Left kidney (tissue), 1 donor: ENCODE measurements at regions not wholly inside any gene's neighbourhood (a gene's known extent, or its start where the extent isn't known, plus 50 kb on each side); places are given as distances from the start of the nearest gene placed in this dataset.
"Not testable (repeated sequence)": the region's sequence is repeated elsewhere in the genome, so short reads cannot be mapped to it uniquely, and the experiment has no call there.

Source experiments
- DNase-seq: peaks from one replicate; pipeline ENCODE4 v3.0.0-alpha.2; 2013

DNA sequence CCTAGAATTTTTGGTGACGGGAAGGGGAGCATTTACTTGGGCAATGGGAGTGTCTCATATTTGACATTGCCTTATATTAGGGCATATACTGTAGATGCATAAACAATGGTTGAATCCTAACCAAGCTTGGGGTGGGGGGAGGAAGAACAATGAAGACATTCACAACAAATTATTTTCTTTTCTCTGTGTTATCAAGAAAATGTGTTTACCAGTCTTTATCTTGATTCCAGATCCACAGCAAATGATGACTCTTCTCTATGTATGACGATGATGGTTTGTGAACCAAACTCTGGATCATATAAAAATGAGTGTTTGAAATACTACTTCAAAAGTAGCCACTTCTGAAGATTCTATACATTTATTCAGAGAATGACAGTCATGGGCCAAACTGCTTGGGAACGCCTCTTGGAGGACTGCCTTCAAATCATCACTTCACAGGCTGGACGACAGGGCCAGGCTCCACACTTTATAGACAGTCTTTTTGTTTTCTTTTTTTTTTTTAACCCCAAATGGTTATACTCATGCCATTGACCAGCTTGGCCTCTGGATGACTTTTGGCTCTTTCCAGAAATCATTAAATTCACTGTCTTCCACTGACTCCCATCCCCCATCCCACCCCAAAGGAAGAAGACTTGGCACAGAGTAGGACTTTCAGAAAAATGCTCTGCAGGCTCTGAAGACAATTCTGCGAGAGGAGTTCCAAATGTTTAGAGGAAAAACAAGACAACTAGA lies 123.8 kb upstream of the LIFR start:
- no peak for DNase-seq

DNA sequence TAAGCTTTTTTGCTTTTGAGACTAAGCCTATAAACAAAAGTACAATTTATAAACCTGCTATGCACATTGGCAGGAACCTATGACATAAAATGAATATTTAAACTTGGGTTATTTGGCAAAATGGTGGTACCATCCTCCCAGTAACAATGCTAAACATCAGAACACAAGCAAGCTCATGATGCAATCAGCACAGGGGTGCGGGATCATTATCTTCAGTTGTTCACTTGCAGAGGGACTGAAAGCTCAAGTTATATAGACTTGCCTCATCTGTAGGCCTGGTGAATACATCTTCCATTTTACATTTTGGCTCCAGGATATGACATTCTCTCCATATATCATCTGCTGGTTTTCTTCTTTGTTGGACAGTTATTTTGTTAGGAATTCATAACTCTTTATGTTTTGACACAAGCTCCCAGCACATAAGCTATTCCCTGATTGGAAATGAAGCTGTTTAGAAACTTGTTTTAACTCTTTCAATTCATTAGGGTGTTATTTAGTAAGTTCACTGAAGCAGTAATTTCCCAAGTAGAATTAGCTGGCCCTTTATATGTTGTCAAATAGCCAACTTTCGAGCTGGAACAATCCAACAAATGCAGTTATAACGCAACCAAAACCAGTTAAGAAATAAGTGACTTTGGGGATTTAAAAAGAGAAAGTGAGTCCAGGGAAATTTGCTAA lies 124.7 kb upstream of the LIFR start:
- no peak for DNase-seq

DNA sequence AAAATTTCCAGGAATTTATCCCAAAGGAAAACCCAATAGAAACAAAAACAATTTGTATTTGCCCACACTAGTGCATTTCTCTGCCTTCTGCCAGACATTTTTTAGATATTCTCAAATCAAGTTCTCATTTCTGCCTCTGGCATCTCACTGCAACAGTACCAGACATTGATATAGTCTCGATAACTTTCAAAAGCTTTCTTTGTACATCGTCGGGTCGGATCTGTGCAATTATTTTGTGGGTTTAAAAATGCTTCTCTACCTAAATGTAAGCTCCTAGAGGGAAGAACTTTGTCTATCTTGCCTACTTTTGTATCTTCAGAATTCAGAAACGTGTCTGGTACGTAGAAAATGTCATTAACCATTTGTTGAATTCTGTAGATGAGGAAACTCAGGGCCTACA lies 125.5 kb upstream of the LIFR start:
- no peak for DNase-seq

DNA sequence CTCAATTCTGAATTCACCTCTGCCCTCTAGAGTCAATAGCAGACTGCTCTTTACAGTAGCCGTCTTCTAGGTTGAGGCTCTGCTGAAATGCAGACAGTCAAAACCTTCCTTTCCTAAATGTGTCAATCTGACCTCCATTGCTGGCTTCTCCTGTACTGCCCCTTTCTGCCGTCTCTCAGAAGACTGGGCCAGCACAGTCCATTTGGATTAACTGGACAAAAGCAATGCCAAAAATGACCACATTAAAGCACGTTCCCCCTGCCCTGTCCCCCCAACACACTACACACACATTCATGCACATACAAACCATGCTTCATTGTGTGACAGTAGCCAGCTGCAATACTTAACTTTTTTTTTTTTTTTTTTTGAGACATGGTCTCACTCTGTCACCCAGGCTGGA lies 130.2 kb upstream of the LIFR start:
- DNase-seq, result no peak

DNA sequence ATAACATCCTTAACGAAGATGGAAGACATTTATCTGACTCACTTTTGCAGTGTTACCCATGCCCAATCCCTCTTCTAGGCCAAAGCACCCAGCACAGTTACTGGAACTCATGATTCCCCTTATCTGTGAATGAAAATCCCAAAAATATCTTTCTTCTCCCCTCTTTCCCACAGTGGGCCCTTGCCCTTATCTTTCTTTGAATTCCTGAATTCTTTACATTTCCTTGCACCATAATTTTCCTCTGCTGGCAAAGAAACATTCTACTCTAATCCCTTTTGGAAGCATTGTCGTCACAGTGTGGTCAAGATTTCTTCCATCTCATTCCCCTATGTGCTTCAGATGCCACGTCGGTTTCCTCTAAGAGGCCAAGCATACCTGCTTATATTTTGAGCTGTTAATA lies 135.9 kb upstream of the LIFR start:
- DNase-seq, result no peak

DNA sequence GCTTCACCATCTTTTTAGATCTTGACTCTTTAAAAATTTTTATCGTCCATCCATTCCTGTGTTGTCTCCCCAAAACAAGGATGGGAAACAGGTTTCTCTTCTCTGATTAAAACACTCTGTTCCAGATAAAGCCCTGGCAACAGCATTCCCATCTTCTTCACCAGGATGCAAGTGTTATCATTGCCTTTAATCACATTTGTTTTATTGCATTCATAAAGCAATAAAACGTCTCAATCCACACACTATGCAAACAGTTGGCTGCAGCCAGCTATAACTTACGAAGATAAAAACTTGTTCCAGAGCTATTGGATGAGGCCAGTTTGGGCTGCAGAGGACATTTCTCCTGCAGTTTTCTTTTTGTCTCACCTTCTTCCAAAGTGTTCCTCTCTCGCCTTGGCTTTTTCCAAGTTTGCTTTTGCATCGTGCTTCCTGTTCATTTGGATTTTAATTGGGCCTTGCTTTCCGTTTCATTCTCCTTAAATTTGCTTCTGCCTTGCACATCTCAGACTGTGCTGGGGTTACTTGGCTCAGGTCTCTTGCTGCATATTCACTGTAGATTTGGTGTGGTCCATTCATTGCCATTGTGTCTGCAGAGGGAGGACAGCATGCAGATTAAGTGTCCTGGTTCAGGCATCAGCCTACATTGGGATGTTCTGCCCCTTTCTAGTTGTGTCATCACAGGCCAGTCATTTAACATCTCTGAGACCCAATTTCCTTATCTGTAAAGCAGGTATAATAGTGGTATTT lies 136.5 kb upstream of the LIFR start:
- no peak for DNase-seq

DNA sequence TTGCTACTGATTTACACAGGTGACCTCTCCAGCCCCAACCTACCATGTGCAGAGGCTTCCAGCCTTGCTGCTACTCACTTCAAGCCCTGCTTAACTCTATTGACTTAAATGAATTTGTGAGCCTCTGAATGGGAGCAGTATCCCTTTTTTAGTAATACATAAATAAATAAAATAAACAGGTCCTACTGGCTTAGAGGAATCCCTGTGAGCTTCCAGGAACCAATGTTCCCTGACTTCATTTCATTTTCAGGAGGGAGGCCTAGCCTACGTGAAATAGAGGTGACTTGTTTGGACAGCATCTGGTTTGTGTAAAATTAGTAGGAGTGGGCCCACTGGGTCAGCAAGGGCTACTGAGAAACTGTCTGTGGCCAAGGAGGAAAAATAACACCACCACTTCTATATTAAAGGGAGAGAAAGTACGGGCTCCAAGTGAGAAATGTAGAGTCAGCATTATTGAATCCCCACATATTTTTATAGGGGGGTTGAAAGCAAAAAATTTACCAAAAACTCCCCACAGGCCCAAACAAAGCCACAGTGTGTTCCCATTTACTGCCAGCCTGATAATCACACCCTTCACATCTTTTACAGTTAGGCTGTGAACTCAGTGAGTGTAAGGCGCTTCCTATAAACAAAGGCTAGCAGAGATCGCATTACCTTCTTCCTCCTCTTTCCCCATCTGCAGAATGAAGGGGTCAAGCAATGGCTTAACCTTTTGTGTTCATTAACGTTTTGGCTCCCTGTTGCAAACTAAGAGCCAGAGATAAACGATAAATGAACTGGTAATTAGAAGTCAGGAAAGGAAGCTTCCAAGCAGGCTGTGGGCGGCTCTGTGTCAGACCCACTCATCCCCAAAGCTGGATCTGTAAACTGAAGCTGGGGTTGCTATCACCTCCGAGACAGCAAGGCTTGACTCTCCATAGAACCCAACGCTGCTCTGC lies 138.8 kb upstream of the LIFR start:
- DNase-seq, result peak; percentile 63

DNA sequence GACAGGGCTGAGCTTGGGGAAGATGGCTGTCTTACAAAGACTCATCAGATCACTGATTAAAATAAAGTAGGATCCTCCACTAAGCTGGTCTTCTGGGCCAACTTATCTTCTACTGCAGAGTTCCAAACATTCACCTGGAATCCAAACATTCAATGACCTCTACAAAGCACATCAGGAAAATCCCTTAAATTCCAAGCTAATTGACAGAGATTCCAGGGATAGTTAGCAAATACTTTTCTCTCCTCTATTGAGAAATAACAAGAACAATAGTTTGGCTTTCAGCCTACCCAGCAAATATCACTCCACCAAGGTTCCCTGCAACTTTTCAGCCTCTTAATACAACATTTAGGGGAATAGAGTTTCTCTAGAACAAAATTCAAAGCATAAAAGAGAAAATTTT lies 140.6 kb upstream of the LIFR start:
- no peak for DNase-seq

DNA sequence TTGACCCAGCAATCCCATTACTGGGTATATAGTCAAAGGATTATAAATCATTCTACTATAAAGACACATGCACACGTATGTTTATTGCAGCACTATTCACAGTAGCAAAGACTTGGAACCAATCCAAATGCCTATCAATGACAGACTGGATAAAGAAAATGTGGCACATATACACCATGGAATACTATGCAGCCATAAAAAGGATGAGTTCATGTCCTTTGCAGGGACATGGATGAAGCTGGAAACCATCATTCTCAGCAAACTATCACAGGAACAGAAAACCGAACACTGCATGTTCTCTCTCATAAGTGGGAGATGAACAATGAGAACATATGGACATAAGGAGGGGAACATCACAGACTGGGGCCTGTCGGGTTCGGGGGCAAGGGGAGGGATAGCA lies 140.3 kb upstream of the OSMR start:
- not testable (repeated sequence) for DNase-seq

DNA sequence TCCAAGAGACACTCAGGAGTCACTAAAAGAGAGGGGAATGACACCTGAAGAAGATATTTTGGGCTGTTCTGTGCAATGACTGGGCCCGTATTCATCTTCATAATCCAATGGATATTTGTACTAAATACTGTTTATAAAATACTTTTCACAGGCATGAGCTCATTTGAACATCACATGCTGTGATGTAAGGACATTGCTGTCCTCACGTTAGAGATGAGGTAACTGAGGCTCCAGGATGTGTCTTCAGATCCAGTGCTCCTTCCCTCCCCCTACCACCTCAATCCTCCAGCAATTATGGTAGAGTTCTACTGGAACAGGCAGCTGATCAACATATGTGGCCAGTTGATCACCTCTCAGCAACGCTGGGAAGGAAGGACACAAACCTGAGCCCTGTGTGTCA lies 139.4 kb upstream of the OSMR start:
- no peak for DNase-seq

DNA sequence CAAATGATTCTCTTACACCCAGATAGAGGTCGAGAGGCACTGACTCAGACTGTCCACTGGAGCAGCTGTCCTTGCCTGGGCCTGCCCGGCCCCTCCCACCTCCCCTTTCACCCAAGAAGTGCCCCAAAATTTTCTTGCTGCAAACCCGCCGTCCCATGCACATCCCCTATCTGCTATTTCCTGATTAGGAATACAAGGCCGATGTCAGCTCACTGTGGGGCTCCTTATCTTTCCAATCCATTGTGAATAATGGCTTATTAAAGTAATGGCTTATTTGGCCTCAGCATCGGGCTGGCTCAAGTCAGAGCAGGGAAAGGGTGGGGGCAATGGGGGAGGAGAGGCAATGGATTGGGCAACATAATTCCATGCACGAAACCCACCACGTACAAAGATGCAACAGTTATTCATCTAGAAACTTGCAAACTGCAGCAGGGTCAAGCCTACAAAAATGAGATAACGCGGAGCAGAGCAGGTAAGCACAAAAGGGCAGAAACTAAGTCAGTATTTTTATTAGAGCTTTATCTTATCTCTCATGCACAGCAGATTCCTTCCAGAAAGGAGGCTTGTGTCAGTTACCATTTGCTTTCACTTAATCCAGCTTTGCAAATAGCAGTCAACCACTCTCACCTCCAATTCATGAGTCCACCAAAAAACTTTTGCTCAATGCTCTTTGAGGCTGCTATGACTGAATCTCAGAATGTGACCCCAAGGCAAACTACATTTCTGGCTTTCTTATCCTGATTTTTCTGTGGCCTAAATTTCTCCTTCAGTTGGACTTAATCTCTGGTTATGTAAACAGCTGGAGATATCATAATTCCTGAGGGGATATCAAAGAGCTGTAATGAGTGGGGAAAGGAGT lies 138.2 kb upstream of the OSMR start:
- no peak for DNase-seq

DNA sequence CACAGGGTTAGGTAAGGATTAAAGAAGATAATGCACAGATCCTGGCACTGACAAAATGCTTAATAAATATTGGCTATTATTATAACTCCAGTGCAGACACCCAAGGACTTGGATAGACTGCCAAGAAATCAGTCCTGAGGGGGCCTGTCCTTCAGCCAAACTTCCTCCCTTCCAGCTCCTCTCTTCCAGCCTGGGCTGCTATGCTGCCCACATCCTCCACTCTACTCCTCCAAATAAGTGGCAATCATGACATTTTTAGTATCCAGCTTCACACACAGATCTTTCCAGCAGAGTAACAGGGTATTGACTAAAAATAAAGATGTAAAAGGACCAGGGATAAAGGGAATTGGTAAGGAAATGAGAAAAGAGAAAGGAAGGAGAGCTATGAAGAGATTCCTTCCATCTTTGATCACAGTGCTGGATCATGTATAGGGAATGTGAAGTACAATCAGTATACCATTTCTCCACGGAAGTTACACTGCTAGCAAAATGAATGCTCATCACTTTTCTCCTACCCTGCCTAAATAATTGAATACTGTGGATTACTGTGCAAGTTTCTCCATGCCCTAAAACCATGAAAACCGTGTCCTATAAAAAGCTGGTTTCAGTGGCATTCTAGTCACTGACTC lies 136.0 kb upstream of the OSMR start:
- DNase-seq, result no peak

DNA sequence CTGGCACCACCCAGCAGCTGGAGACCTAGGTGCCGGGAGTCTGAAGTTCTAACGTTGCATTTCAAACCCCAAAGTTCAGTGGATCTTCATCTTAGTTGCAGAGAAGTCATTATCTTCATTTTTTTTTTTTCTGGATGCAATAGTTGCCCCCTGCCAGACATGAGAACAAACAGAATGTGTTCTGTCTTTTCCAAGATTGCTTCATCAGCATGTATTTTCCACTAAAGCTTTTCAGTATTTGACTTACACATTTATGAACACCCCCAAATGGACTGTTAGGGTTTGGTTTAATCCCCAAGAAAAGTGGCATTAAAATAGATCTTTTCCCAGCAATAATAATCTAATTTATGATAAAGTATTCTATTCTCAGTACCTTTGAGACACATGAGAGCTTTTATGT lies 135.2 kb upstream of the OSMR start:
- DNase-seq, result no peak

DNA sequence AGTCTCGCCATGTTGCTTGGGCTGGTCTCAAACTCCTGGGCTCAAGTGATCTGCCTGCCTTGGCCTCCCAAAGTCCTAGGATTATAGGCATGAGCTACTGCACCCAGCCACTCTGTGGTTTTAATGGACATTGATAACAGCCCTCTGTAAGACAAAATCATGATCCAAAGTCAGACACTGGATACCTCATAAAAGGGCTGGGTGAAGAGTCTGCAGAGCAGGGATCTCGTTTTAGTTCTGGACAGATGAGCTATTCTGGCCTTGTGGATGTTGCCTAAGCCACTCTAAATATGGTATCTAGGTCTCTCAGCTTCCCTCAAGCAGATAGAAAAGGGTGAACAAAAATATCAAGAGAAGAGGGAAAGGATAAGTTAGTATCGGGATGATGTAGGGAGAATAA lies 133.4 kb upstream of the OSMR start:
- DNase-seq, result no peak

DNA sequence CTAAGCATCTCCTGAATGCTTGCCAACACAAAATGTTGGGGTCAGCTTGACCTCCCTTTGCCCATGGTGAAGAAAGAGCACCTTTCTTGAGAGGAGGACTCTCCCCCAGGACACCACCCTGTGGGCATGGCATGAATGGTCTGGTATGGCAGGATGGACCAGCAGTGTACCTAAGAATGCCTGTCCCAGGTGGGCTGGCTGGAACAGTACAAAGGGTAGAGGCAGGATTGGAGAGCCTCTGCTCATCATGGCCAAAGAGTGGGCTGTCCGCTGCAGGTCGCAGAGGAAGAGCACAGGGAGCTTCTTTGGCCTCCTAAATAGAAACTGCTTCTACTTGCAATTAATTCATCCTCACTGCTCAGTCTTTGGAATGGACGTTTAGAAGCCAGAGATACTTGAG lies 131.6 kb upstream of the OSMR start:
- no peak for DNase-seq

DNA sequence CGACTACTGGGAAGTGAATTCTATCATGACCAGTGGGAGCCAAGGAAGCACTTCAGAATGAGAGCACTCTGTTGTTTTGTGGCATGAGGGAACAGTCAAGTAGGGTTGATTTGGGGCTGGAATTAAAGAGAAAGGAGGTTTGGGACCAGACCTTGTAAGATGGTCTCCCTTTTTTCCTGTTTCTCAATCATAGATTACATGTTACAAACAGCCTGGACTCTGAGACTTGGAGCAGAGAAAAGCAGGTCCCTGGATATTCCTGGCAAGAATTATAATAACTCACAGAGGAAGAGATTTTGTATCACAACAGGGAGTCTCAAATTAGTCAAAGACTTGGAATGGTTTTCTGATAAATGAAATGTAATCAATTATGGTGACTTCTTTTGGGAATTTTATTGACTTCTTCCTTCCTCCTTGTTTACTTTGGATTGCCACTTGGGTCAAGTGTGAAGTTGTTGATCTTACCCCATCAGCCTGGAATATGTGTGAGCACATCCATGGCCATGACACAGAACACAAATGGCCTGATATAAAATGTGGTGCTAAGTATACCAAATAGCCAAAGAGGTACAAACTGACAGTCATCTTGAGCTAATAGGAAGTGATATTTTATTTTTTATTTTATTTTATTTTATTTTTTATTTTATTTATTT lies 131.0 kb upstream of the OSMR start:
- no peak for DNase-seq

DNA sequence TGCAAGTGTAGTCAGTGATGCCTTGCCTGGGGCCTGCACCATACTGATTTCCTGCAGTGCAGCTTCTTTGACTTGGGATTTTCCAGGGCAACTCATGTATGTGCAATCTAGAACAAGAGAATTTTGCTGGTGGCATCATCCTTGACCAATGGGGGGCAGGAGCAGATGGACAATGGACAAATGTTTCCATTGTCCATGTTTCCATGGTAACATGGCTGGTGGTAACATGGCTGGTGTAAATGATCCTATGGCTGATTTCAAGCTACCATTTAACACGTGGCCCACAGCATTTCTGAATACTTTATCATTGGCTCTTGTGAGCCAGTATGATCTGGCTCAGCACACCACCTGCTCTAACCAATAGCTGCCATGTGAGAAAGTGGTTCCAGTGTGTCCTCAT lies 130.1 kb upstream of the OSMR start:
- DNase-seq, result no peak

DNA sequence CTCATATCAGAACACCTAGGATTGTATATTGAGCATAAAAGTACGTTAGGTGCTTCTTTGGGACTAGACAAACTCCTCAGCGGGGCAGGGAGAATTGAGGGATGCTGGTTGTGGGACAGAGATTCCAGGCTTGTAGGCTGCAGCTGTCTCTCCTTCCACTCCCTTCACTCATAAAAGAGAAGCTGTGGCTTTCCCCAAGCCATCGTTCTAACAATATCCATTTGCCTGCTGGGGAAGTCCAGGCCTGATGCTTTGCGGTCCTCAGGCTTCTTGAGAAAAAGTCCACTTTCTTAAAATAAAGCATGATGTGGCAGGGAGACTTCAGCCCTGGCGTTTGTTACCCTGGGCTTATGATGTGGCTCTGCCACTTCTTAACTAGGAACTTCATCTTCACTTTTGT lies 129.3 kb upstream of the OSMR start:
- DNase-seq, result no peak

DNA sequence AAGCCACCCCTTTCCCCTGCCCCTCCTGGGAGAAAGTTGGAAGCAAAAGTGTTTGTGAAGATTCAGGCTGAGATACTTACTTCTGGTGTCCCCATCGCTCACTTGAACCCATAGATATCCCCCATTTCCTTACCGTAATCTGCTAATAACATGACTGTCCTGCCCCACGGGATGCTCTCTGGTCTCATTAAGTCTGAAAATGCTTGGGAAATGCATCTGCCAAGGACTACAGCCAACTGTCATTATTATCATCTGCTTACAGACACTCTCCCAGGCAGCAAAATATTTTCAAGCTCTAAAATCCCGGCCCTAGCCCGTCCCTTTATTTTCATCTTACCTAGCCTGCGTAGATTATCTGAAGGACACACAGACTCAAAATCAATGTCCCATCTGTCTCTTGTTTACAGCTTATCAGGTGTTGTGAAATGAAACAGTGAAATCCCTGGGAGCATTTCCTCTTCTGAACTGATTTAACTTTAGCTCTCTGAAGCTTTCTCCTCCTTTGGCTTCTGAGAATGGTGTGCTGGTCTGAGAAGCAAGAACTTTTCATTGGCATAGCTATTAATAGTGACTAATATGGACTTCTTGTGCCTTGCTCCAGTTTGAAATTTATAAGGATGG lies 126.9 kb upstream of the OSMR start:
- no peak for DNase-seq

DNA sequence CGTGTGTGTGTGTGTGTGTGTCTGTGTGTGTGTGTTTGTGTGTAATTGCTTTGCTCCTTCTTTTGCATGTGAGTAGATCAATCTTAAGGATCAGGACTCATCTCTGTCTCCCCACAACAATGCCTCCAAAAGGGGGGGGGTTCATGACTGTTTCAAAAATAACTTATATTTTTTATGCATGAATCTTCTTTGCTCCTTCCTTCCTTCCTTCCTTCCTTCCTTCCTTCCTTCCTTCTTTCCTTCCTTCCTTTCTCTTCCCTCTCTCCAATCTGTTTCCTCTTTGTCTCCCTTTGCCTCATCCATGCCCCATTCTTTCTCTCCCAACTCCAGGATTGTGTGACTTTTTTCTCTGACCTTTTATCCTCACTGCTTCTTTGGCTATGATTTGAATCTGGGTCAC lies 126.4 kb upstream of the OSMR start:
- DNase-seq, result no peak
